Adrenal gland (tissue), 9 donors: ENCODE measurements at regions not wholly inside any gene's neighbourhood (a gene's known extent, or its start where the extent isn't known, plus 50 kb on each side); places are given as distances from the start of the nearest gene placed in this dataset.

Experiments
- DNase-seq, 7 donors: peaks; one replicate each; pipeline ENCODE4 v3.0.0-alpha.2; 2019 to 2020
- H3K27ac ChIP-seq, 5 donors: fragments of 200-600 bp; sonication (generic) in 4 of 5; 1 replicate in 3 of 5; 2 replicates in 2 of 5; pipeline versions ENCODE4 v1.5.1 to v1.8.0; 2016 to 2020; ENCODE audit warnings: mild to moderate bottlenecking in 1 of 5
- H3K27me3 ChIP-seq: fragments of 200-600 bp; 2 replicates; pipeline ENCODE4 v1.8.0; 2021
- H3K36me3 ChIP-seq, 2 donors: fragments of 200-600 bp; replicated peaks in 1 of 2; 1 replicate in 1 of 2; 2 replicates in 1 of 2; pipeline versions ENCODE4 v1.5.1 to v1.8.0; 2018 to 2022
- H3K4me1 ChIP-seq, 2 donors: fragments of 200-600 bp; replicated peaks in 1 of 2; 1 replicate in 1 of 2; 2 replicates in 1 of 2; pipeline versions ENCODE4 v1.5.1 to v1.8.0; 2018 to 2021
- H3K4me3 ChIP-seq, 4 donors: fragments of 200-600 bp; sonication (generic) in 3 of 4; one replicate each; pipeline ENCODE4 v1.5.1; 2016 to 2018
- H3K9me3 ChIP-seq, 3 donors: fragments of 200-600 bp; sonication (generic) in 1 of 3; replicated peaks in 1 of 3; 1 replicate in 2 of 3; 2 replicates in 1 of 3; pipeline versions ENCODE4 v1.5.1 to v1.8.0; 2016 to 2021
- POLR2A ChIP-seq, 2 donors: fragments of 450-650 bp; IDR thresholded peaks; one replicate each; pipeline ENCODE4 v1.6.1; 2017; ENCODE audit warnings: antibody characterized with exemption in 2 of 2, mild to moderate bottlenecking in 2 of 2, moderate library complexity in 1 of 2
- WGBS, 4 donors: extraction: QIAGEN DNeasy Blood & Tissue Kit in 2 of 4; methylation state at CpG; one replicate each; pipeline versions ENCODE4 v1.1.5 to v1.1.7; 2013 to 2017; 5-methylcytosine and 5-hydroxymethylcytosine counted together
- intact Hi-C, 2 donors: fragments of 100-400 bp; cut with DNase I; formaldehyde crosslinking; loops; one replicate each; pipeline versions ENCODE4 v1.14.1 to v1.15.0; 2022 to 2023
- TF ChIP-seq, protein P1 (sequence below), 6 experiments: fragments of 450-650 bp in 4 of 6; fragments of 200-600 bp in 2 of 6; sonication (generic) in 1 of 6; IDR thresholded peaks; 1 replicate in 5 of 6; 2 replicates in 1 of 6; pipeline versions ENCODE4 v1.5.1 to v1.8.0; 2016 to 2021; ENCODE audit warnings: antibody characterized with exemption in 6 of 6, mild to moderate bottlenecking in 2 of 6, moderate library complexity in 1 of 6
- donor health status: healthy with polysubstance abuse.
- donor health status: Bipolar disorder and iron deficiency.
- donor health status: DM: yes; HTN: yes; CAD: no.
- donor health status: DM: no; HTN: no; CAD: no.
- donor health status: DM: no; HTN: no; CAD: no.

DNA sequence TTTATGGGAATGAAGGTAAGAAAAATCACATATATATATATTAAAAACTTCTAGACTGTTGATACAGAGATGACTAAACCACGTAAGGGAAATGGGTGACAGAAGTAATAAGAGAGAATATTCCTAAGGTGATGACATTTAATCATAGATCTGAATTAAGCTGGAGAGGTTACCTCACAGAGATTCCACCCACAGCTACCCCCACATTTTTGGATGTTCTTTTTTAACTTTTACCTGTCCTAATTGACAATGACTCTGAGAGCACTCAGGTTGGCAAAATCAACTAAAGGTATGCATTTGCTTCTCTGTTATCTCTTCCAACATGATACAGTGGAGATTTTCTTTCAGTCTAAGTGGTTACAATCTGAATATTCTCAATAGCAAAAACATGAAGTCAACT lies 1280.6 kb downstream of the CDH11 start:
- Histone ChIP-seq H3K4me1 (no peaks in the 10 kb centered on the region), H3K27ac (no peak overlapping the region), H3K9me3 (no peaks in the 10 kb centered on the region), H3K27me3 (no peaks in the 10 kb centered on the region), H3K36me3 (no peaks in the 10 kb centered on the region), H3K4me3 (no peak overlapping the region)
- WGBS, 4 donors, result 79 to 98% (median 89%) methylated on average over 1 of the region's 1 CpG
- no peak for DNase-seq
- TF ChIP-seq POLR2A (IDR thresholded peaks at IDR 0.05), result no peak
- TF ChIP-seq, protein P1, sequence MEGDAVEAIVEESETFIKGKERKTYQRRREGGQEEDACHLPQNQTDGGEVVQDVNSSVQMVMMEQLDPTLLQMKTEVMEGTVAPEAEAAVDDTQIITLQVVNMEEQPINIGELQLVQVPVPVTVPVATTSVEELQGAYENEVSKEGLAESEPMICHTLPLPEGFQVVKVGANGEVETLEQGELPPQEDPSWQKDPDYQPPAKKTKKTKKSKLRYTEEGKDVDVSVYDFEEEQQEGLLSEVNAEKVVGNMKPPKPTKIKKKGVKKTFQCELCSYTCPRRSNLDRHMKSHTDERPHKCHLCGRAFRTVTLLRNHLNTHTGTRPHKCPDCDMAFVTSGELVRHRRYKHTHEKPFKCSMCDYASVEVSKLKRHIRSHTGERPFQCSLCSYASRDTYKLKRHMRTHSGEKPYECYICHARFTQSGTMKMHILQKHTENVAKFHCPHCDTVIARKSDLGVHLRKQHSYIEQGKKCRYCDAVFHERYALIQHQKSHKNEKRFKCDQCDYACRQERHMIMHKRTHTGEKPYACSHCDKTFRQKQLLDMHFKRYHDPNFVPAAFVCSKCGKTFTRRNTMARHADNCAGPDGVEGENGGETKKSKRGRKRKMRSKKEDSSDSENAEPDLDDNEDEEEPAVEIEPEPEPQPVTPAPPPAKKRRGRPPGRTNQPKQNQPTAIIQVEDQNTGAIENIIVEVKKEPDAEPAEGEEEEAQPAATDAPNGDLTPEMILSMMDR (IDR thresholded peaks at IDR 0.05), result no peak
- intact Hi-C loops, result no loop called here

DNA sequence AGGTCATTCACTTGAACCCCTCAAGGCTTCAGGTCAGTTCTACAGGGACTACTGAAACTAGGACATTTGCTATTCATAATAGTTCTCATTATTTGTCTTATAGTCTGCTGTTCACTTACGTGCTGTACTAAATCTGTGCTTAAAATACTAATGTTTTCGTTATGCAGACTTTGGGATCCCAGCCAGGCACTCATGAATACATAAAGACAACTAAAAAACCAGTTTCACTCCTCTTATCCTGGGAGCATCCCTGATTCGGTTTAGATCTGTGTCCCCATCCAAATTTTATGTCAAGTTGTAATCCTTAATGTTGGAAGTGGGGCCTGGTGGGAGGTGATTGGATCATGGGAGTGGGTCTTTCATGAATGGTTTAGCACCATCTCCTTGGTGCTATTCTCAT lies 1291.8 kb downstream of the CDH11 start:
- Histone ChIP-seq H3K4me3 (no peak overlapping the region), H3K36me3 (no peaks in the 10 kb centered on the region), H3K9me3 (no peaks in the 10 kb centered on the region), H3K27ac (no peak overlapping the region), H3K4me1 (no peaks in the 10 kb centered on the region), H3K27me3 (no peaks in the 10 kb centered on the region)
- TF ChIP-seq, protein P1 (IDR thresholded peaks at IDR 0.05), result no peak
- TF ChIP-seq POLR2A (IDR thresholded peaks at IDR 0.05), result no peak
- no peak for DNase-seq
- intact Hi-C loops, result no loop called here
- WGBS, 4 donors, result 69 to 79% (median 70%) methylated on average over 3 of the region's 3 CpGs

DNA sequence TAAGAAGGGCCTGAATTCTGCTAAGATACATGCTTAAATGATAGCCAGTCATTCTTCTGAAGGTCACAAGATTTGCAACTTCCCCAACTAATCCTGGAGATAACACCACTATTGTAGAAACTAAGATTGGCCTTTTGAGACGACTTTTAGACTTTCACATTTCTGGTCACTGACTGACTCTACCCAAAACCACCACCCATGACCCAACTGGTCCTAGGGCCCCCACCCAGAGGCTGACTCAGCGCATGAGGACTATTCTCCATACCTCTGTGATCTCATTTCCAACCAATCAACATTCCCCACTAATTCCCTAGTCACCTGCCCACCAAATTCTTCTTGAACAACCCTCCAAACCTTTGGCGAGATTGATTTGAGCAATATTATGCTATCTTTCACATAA lies 1299.0 kb downstream of the CDH11 start:
- 78 to 81% (median 80%) methylated on average over 3 of the region's 3 CpGs for WGBS, 4 donors
- intact Hi-C loops, result no loop called here
- Histone ChIP-seq H3K4me1 (no peaks in the 10 kb centered on the region), H3K36me3 (no peaks in the 10 kb centered on the region), H3K27ac (no peak overlapping the region), H3K27me3 (no peaks in the 10 kb centered on the region), H3K9me3 (no peaks in the 10 kb centered on the region), H3K4me3 (no peak overlapping the region)
- no peak for TF ChIP-seq POLR2A (IDR thresholded peaks at IDR 0.05)
- TF ChIP-seq, protein P1 (IDR thresholded peaks at IDR 0.05), result no peak
- no peak for DNase-seq

DNA sequence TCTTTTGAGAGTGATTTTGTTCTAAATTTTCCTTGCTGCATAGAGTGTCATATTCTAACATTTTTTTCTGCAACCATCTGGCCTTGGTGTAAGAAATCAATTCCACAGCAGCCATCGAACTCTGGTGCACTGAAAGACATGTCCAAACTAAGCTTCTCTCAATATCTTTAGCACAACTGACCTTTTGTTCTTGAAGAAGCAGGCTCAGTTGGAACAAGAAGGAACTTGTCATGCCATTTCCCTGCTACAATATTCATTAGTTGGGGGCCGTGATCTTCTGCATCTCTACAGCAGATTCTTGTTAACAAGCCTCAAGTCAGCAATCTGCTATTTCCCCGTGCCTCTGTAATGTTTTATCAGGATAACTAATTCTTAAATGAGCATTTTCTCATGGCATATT lies 1305.6 kb downstream of the CDH11 start:
- H3K27me3 ChIP-seq, result no peaks in the 10 kb centered on the region
- no peaks in the 10 kb centered on the region for H3K36me3 ChIP-seq
- intact Hi-C loops, result no loop called here
- H3K9me3 ChIP-seq, result no peaks in the 10 kb centered on the region
- H3K4me3 ChIP-seq, result no peak overlapping the region
- no peak for TF ChIP-seq POLR2A (IDR thresholded peaks at IDR 0.05)
- TF ChIP-seq, protein P1 (IDR thresholded peaks at IDR 0.05), result no peak
- no peaks in the 10 kb centered on the region for H3K4me1 ChIP-seq
- whole genome bisulfite sequencing, 4 donors, result 36 to 51% (median 44%) methylated on average over 3 of the region's 3 CpGs
- H3K27ac ChIP-seq, result no peak overlapping the region
- DNase-seq, result no peak
